NCI-H1092 (cell line): ENCODE measurements at regions not wholly inside any gene's neighbourhood (a gene's known extent, or its start where the extent isn't known, plus 50 kb on each side); places are given as distances from the start of the nearest gene placed in this dataset.

ENCODE experiments used
- DNase-seq: peaks from one replicate; lab custom pipeline; 2025; lab: John Stamatoyannopoulos, UW

DNA sequence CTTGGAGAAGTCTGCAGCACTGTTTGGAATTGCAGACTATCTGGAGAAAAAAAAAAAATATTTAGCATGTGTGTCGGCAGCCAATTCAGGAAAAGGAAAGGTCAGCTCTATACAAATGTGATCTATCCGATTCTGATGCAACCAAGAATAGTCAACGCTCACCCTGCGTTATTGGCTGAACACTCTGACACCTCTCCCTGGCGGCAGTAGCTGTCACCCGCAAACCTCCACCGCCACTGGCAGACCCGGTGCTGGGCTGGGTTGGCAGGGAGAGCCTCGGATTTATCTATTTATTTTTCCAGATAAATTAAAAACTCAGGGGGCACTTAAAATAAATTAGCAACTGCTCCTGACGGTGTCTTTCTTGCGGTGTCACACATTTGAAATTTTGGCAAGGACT lies 409.7 kb downstream of the VRK1 start:
- DNase-seq, result no peak

DNA sequence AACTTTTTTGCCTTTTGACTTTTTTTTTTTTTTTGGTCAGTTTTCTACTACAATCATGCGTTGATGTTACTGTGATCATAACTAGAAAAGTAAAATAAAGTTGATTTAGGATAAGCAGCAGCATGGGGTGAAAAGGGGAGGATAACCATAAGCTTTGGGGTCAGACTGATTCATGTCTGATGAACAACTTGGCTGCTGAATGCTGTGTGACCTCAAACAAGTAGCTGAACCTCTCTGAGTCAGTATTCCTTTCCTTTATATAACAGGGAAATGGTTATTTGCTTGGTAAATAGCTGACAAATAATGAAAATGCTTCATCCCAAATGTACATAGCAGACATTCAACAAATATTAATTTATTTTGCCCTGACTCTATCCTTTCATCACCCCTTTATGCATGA lies 413.0 kb downstream of the VRK1 start:
- no peak for DNase-seq

DNA sequence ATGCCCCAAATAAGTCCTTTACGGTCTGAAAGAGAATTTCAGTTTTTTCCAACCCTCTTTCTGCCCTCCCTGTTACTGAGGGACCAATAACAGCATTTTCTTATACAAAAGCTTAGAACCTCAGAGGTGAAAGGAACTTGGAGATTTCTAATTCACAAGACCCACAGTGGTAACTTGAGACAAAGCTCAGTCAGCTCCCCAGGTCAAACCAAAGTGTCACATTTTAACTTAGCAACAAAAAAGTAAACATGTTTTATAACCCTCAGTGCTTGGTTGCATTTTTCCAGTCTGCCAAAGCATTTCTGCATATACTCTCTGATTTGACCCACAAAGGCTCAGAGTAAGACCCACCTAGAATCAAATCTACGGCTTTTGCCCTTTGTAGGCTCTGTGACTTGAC lies 415.2 kb downstream of the VRK1 start:
- DNase-seq, result no peak

DNA sequence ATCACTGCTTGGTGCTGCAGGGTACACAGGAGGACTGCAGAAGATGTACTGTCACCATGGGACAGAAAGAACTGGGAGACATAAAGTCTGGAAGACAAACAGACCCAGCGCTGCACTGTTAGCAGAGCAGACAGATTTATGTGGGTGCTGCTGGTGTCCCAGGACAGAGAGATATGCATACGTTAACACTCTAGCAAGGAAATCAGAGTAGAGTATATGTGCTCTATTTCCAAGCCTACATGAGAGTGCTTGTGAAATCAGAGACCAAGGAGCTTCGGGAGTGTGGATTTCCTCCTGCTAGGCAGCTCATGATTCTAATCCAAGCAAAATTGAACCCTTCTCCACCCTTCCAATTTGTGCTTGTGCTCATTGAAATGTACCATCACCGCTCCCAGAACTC lies 416.5 kb downstream of the VRK1 start:
- DNase-seq, result no peak

DNA sequence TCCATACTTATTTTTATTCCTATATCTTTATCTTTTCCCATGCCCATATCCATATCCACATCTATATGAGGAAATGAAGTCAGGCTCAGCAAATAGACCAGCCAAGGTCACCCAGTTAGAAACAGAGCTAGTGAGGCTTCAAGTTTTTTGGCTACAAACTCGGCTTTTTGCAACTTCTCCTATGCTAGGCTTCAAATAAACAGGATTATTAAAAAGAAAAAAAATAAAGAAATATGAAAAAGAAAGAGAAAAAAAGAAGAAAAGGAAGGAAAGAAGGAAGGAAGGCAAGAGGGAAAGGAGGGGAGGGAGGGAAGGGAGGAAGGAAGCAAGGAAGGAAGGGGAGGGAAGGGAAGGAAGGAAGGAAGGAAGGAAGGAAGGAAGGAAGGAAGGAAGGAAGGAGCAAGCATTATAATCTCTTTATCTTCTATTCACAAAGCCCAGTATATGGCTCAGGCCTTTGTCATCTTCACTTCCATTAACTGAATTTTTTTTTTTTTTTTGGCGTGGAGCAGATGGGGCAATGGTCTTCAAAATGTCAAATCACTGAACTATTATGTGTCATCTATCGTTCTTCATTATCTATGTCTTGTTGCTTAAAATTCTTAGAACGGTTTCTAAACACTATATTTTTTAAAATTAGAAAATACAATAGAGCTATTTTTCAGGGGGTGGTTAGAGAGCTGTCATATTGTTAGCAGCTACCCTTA lies 418.2 kb downstream of the VRK1 start:
- no peak for DNase-seq

DNA sequence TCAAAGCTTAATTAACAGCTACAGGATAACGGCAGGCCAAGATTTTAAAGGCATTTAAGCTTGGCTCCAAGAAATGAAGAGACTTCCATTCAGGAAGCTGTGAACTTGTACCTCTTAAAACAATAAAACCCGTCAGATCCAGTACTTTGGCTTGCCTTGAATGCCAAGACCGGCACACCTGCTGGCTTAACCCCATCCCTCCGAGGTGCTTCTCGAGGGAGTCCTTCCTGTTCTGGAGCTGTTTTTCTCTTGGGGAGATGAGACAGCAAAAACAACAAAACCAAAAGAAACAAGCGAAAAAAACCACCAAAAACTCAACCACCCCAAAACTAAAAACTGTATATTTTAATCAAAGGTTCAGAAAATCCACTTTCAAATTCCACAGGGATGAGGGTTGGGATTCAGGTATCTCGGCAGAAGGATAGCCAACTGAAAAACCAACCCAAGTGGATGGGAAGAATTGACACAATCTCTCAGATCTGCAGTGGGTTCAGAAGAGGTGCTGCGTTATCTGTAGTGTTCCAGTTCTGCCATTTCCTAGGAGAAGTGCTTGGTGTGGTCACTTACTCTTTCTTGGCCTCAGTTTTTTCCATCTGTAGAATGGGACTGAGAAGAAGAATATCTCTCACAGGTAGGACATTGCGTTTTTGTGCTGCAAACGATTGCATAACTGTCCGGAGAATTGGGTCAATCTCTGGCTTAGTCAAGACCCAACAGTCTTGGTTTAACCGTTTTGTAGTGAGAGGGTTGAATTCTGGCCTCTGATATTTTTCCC lies 420.1 kb downstream of the VRK1 start:
- no peak for DNase-seq

DNA sequence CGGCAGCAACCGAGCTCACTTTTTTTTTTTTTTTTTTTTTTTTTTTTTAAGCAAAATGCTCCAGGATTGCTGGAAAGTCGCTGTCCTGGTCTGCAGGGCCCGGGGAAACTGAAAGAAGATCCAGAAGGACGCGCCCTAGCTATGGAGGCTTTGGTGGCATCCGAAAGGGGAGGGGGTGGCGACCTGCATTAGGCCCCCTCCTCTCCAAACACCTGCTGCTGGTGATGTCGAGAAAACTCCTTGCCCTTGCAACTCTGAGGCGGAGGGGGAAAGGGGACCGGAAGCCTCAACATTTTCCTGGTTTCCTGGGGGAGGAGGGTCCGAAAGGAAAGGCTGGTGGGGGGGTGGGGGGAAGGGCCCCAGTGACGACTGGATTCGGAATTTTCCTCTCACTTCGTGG lies 421.1 kb downstream of the VRK1 start:
- DNase-seq, result no peak

DNA sequence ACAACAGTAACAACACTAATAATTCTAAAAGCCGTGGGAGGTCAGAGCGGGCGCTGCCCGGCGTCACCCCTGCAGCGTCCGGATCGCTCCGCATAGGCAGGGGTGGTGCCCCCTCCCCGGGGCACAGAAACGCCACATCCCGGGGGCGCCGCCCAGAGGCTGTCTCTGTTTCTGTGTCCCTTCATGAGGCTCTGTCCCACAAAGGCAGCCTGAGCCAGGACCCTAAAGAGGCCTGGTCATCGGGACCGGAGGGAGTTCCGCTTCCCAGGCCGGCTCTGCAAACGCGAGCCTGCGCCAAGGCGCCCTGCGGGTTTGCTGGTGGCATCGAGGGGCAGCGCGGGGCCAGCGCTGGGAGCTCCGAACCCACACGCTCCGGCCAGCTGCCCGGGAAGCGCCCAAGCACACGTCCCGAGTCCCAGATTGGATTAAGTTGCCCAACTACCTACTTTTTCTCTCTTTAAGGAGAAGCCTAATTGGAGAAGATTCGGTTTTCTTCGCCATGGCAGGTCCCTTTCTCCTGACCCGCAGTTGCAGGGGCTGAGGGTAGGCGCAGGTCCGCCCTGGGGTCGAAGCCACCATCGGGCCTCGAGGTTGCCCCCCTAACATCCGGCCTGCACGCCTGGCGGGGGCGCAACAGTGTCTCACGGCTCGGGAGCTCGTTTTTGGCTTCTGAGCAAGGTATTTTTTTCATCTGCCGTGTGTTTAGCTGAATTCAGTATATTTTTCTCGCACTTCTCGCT lies 421.7 kb downstream of the VRK1 start:
- DNase-seq, result no peak

DNA sequence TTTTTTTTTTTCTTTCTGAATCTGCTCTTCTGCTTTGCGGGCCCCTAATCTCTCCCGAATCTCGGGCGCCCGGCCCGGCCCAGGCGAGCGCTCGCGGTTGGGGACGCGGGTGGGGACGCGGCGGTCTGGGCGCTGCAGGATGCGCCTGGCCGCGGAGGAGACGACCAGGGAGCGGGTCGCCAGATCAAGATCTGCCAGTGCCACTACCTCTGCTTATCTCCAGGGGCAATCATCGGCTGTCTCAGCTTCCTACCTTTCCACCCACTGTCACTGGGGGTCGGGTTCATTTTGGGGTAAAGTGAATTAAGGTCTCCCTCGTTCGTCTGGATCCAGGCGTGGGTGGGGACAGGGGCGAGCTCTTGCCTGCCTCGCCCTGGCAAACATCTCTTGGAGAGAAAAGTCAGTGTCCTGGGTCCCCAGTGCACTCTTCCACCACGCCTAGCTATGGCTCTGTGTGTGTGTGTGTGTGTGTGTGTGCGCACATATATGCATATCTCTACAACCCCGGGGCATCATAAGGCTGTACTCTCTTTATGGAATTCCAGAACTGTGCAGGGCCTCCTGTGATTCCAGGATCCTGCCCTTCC lies 422.3 kb downstream of the VRK1 start:
- no peak for DNase-seq

DNA sequence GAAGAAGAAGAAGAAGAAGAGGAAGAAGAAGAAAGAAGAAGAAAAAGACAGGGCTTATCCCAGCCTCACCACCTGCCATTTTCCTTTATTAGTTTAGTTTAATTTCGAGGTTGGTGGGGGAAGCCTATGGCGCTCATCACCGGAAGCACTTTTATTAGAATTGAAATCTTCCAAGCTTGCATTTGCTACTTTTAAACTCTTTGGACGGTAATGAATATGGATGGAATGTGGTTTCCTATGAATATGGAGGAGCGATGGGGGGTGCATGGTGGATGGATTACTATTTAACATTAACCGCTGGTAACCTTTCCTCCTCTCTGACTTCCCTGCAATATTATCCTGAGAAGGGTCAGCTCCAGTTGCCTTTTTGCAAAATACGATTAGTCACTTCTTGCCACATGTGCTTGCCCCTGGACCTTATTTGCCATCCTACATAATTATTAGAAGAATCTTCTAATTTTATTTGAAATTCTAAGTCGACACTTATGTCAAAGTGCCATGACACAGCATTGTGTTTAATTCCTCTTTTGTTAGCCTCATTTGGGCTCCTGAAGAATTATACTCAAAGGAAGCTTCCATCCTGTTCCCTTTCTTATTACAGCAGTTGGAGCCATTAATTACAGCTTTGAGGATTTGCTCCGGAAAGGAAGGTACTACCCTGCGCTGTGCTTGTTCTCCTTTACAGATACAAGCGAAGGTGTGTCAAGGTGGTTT lies 424.5 kb downstream of the VRK1 start:
- DNase-seq, result no peak

DNA sequence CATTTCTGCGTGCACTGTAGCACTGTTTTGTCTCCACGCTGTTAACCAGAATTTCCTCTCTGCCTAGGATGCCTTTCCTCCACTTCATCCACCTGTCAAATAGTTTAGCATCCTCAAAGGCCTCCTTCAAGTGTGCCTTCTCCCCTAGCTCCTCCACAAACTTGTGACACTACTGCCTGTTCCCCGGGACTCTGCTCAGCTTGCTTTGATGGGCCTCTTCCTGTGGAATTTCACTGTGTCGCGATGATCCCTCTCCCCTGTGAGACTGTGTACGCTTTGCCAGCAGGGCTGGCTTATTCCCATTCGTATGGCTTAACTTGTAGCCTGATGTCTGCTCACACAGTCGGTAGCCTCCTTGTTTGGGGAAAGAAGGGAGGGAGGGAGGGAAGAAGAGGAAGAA lies 426.8 kb downstream of the VRK1 start:
- DNase-seq, result no peak

- no peak for DNase-seq
Measured at GRCh38 chr14:97230051-97230450, 432.9 kb downstream of the VRK1 start.

- no peak for DNase-seq
Measured at GRCh38 chr14:97233319-97233985, 436.3 kb downstream of the VRK1 start.

DNA sequence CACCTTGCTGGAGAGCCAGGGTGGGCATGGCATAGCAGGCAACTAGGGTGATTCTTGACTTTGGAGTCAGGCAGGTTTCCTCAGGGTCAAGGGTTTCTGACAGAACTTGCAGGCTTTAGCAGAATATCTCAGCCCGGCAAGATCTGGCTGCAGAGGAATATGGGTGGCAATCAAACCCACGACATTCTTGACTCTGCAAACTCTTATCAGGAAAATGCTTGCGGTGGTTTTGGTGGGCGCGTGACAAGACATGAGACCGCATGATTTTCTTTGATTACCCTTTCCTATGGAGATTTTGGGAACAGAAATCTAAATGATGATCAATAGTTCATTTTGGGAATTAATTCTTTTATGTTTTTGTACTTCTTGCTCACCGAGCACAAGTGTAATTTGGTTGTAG lies 449.5 kb downstream of the VRK1 start:
- no peak for DNase-seq

GRCh38 chr14:97248973-97249372 lies 451.8 kb downstream of the VRK1 start:
- DNase-seq, result no peak

GRCh38 chr14:97250931-97251330 lies 453.7 kb downstream of the VRK1 start:
- no peak for DNase-seq

GRCh38 chr14:97251491-97252155 lies 454.4 kb downstream of the VRK1 start:
- DNase-seq, result no peak

GRCh38 chr14:97253756-97254155 lies 456.6 kb downstream of the VRK1 start:
- no peak for DNase-seq

DNA sequence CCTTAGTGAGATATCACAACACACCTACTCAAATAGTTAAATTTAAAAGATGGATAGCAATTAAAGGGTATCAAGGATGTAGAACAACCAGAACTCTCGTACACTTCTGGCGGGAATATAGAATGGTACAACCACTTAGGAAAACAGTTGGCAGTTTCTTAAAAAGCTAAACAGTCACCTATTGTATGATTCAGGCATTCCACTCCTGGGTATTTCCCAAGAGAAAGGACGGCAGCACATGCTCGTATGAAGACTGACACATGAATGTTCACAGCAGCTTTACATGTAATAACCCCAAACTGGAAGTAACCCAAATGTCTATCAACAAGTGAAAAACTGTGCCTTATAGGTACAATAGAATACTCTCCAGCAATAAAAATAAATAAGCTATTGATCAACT lies 465.2 kb downstream of the VRK1 start:
- DNase-seq, result no peak

GRCh38 chr14:97264516-97265230 lies 467.5 kb downstream of the VRK1 start:
- no peak for DNase-seq
